Adipocyte (in vitro differentiated cells): ENCODE measurements at regions not wholly inside any gene's neighbourhood (a gene's known extent, or its start where the extent isn't known, plus 50 kb on each side); places are given as distances from the start of the nearest gene placed in this dataset.
"Not testable (repeated sequence)": the region's sequence is repeated elsewhere in the genome, so short reads cannot be mapped to it uniquely, and the experiment has no call there.

Experiments
- DNase-seq: peaks from one replicate; pipeline ENCODE4 v3.0.0-alpha.2; 2015; ENCODE audit warnings: low read depth
- H3K27me3 ChIP-seq: replicated peaks from 2 replicates; pipeline ENCODE4 v1.7.0; 2013; ENCODE audit warnings: mild to moderate bottlenecking, low read length, moderate library complexity; ENCODE audit not compliant: control insufficient read depth, insufficient read depth
- H3K36me3 ChIP-seq: 2 replicates; pipeline ENCODE4 v1.7.0; 2013; ENCODE audit warnings: low read length, mild to moderate bottlenecking, moderate library complexity; ENCODE audit not compliant: control insufficient read depth, insufficient read depth, severe bottlenecking
- H3K4me1 ChIP-seq: 2 replicates; pipeline ENCODE4 v1.7.0; 2013; ENCODE audit warnings: mild to moderate bottlenecking, low read length, moderate library complexity; ENCODE audit not compliant: control insufficient read depth, insufficient read depth
- H3K4me3 ChIP-seq: 2 replicates; pipeline ENCODE4 v1.7.0; 2013; ENCODE audit warnings: mild to moderate bottlenecking, low read length, moderate library complexity
- H3K9ac ChIP-seq: 2 replicates; pipeline ENCODE4 v1.7.0; 2013; ENCODE audit warnings: mild to moderate bottlenecking, low read length, moderate library complexity
- H3K9me3 ChIP-seq: 2 replicates; pipeline ENCODE4 v1.7.0; 2013; ENCODE audit warnings: mild to moderate bottlenecking, low read length, moderate library complexity; ENCODE audit not compliant: control insufficient read depth

DNA sequence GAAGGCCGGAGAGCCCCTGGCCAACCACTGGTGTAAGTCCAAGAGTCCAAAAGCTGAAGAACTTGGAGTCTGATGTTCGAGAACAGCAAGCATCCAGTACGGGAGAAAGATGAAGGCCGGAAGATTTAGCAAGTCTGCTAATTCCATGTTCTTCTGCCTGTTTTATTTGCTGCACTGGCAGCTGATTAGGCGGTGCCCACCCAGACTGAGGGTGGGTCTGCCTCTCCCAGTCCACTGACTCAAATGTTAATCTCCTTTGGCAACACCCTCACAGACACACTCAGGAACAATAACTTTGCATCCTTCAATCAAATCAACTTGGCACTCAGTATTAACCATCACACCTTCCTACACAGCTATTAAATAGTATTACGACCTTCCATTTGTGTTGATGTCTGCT lies 168.6 kb downstream of the ALDH1A2 start:
- H3K4me1 ChIP-seq = not testable (repeated sequence)

DNA sequence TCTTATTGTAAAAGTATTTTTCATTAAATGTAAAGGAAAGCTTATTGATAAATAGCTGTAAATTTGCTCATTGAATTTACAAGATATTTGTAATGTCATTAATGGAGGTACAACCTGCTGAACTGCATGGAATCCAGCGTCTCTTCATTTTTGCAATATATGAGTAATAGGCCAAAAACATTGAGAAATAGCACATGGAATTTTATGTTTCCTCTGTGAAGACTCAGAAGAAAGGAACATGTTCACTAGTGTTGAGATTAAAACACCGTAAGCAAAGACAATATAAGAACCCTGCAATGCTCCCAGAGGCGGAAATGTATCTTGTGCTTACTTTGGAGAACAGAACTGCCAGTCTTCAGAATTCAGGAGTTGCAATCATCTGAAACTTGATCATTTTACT lies 167.6 kb downstream of the ALDH1A2 start:
- H3K9me3 ChIP-seq = no peaks in the 10 kb centered on the region
- peaks cover 5% of the 10 kb centered on the region for H3K27me3 ChIP-seq
- H3K4me1 ChIP-seq = peaks cover 6% of the 10 kb centered on the region
- no peak overlapping the region for H3K4me3 ChIP-seq
- DNase-seq = peak; percentile 36
- H3K9ac ChIP-seq = no peak overlapping the region
- H3K36me3 ChIP-seq = no peaks in the 10 kb centered on the region

More for the DNA sequence above, 168.6 kb downstream of the ALDH1A2 start:
- not testable (repeated sequence) for H3K9me3 ChIP-seq, H3K9ac ChIP-seq, H3K4me3 ChIP-seq, H3K27me3 ChIP-seq, DNase-seq, H3K36me3 ChIP-seq

GRCh38 chr15:57902155-57902554 lies 163.4 kb downstream of the ALDH1A2 start:
- H3K27me3 ChIP-seq = peaks cover 31% of the 10 kb centered on the region
- no peak overlapping the region for H3K9ac ChIP-seq
- H3K36me3 ChIP-seq = no peaks in the 10 kb centered on the region
- H3K4me1 ChIP-seq = peaks cover 6% of the 10 kb centered on the region
- no peak for DNase-seq
- no peaks in the 10 kb centered on the region for H3K9me3 ChIP-seq
- H3K4me3 ChIP-seq = no peak overlapping the region
